ENCODE measurements at regions not wholly inside any gene's neighbourhood (a gene's known extent, or its start where the extent isn't known, plus 50 kb on each side); places are given as distances from the start of the nearest gene placed in this dataset.

GRCh38 chr4:110830461-110830860 lies 207.6 kb upstream of the PITX2 start:
- intact Hi-C loops (cut with DNase I) = no loop called here
- H3K27me3 ChIP-seq = no peaks in the 10 kb centered on the region
- no peak overlapping the region for H3K27ac ChIP-seq
- H3K36me3 ChIP-seq = no peaks in the 10 kb centered on the region
- no peaks in the 10 kb centered on the region for H3K9me3 ChIP-seq
- ATAC-seq = no peak
- no peaks in the 10 kb centered on the region for H3K4me1 ChIP-seq
- no peak for TF ChIP-seq CTCF (IDR thresholded peaks at IDR 0.05)
- H3K4me3 ChIP-seq = no peak overlapping the region
- no peak for DNase-seq
- 14 to 27% methylated on average over 2 of the region's 2 CpGs for WGBS, 2 donors
- no peak for FAIRE-seq

GRCh38 chr4:110837896-110838450 lies 215.1 kb upstream of the PITX2 start:
- Histone ChIP-seq H3K4me3 (no peak overlapping the region), H3K27ac (no peak overlapping the region), H3K36me3 (no peaks in the 10 kb centered on the region), H3K9me3 (no peaks in the 10 kb centered on the region), H3K4me1 (no peaks in the 10 kb centered on the region), H3K27me3 (no peaks in the 10 kb centered on the region)
- no peak for TF ChIP-seq CTCF (IDR thresholded peaks at IDR 0.05)
- 56 to 61% methylated on average over 7 of the region's 7 CpGs for WGBS, 2 donors
- intact Hi-C loops (cut with DNase I) = no loop called here
- FAIRE-seq (no peak), ATAC-seq (no peak), DNase-seq (no peak)

GRCh38 chr4:110840221-110840654 lies 217.4 kb upstream of the PITX2 start:
- no peak for ATAC-seq
- TF ChIP-seq CTCF (IDR thresholded peaks at IDR 0.05) = no peak
- Histone ChIP-seq H3K27ac (no peak overlapping the region), H3K4me3 (no peak overlapping the region), H3K9me3 (no peaks in the 10 kb centered on the region), H3K27me3 (no peaks in the 10 kb centered on the region), H3K4me1 (no peaks in the 10 kb centered on the region), H3K36me3 (no peaks in the 10 kb centered on the region)
- FAIRE-seq = no peak
- intact Hi-C loops (cut with DNase I) = no loop called here
- WGBS, 2 donors = 53 to 56% methylated on average over 2 of the region's 2 CpGs
- no peak for DNase-seq

GRCh38 chr4:110848787-110849186 lies 225.9 kb upstream of the PITX2 start:
- WGBS, 2 donors = 72 to 76% methylated on average over 1 of the region's 1 CpG
- Histone ChIP-seq H3K4me3 (no peak overlapping the region), H3K27me3 (no peaks in the 10 kb centered on the region), H3K36me3 (no peaks in the 10 kb centered on the region), H3K27ac (no peak overlapping the region), H3K4me1 (no peaks in the 10 kb centered on the region), H3K9me3 (no peaks in the 10 kb centered on the region)
- no peak for TF ChIP-seq CTCF (IDR thresholded peaks at IDR 0.05)
- intact Hi-C loops (cut with DNase I) = no loop called here
- ATAC-seq = no peak
- no peak for DNase-seq
- FAIRE-seq = no peak

GRCh38 chr4:110849461-110849860 lies 226.6 kb upstream of the PITX2 start:
- no peak for ATAC-seq
- intact Hi-C loops (cut with DNase I) = no loop called here

More at GRCh38 chr4:110849461-110849860, 226.6 kb upstream of the PITX2 start:
- no peaks in the 10 kb centered on the region for H3K4me1 ChIP-seq
- H3K9me3 ChIP-seq = no peaks in the 10 kb centered on the region
- no peak overlapping the region for H3K27ac ChIP-seq
- H3K27me3 ChIP-seq = no peaks in the 10 kb centered on the region
- H3K36me3 ChIP-seq = no peaks in the 10 kb centered on the region
- TF ChIP-seq CTCF (IDR thresholded peaks at IDR 0.05) = no peak
- H3K4me3 ChIP-seq = no peak overlapping the region
- 88% methylated on average over 6 of the region's 6 CpGs for WGBS, 2 donors
- FAIRE-seq = no peak
- no peak for DNase-seq
